ENCODE measurements at regions not wholly inside any gene's neighbourhood (a gene's known extent, or its start where the extent isn't known, plus 50 kb on each side); places are given as distances from the start of the nearest gene placed in this dataset.

- TF ChIP-seq TCF12 (IDR thresholded peaks at IDR 0.05; ENCODE audit: low read depth, low read length), result 0 out of 2 replicates have a peak, but pooled peaks have one; percentile 53
- TF ChIP-seq CBX5 (IDR thresholded peaks at IDR 0.05; ENCODE audit: low read depth, low read length), result no peak
- TF ChIP-seq, protein P1, sequence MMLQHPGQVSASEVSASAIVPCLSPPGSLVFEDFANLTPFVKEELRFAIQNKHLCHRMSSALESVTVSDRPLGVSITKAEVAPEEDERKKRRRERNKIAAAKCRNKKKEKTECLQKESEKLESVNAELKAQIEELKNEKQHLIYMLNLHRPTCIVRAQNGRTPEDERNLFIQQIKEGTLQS (IDR thresholded peaks at IDR 0.05; ENCODE audit: insufficient read depth, low read depth, low read length), result no peak
- peak; percentile 40 to 75 (median 46) for TF ChIP-seq CTCF (IDR thresholded peaks at IDR 0.05; ENCODE audit: control extremely low read depth in 1 of 3, insufficient read depth in 1 of 3, low read depth in 1 of 3, low read length in 3 of 3)
- no peak for TF ChIP-seq CEBPB (IDR thresholded peaks at IDR 0.05; ENCODE audit: low read depth, low read length)
- TF ChIP-seq, protein P2, sequence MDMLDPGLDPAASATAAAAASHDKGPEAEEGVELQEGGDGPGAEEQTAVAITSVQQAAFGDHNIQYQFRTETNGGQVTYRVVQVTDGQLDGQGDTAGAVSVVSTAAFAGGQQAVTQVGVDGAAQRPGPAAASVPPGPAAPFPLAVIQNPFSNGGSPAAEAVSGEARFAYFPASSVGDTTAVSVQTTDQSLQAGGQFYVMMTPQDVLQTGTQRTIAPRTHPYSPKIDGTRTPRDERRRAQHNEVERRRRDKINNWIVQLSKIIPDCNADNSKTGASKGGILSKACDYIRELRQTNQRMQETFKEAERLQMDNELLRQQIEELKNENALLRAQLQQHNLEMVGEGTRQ (IDR thresholded peaks at IDR 0.05; ENCODE audit: low read length), result no peak
- TF ChIP-seq KDM1A (IDR thresholded peaks at IDR 0.05; ENCODE audit: borderline replicate concordance, low read length), result no peak
- no peak for TF ChIP-seq ZNF274 (IDR thresholded peaks at IDR 0.05; ENCODE audit: borderline replicate concordance, extremely low read depth, low read length)
- TF ChIP-seq ASH2L (IDR thresholded peaks at IDR 0.05; ENCODE audit: low read length), result peak; percentile 92
- TF ChIP-seq SP2 (IDR thresholded peaks at IDR 0.05; ENCODE audit: low read length), result no peak
- no peak for TF ChIP-seq HDAC6 (IDR thresholded peaks at IDR 0.05; ENCODE audit: low read depth, low read length)
- no peak for TF ChIP-seq RXRA (IDR thresholded peaks at IDR 0.05; ENCODE audit: insufficient read depth, low read depth, low read length)
These were observed 321.6 kb downstream of the CEMIP2 start (continued) for GRCh38 chr9:71446473-71447411.
